K562 (cell line): ENCODE measurements at regions not wholly inside any gene's neighbourhood (a gene's known extent, or its start where the extent isn't known, plus 50 kb on each side); places are given as distances from the start of the nearest gene placed in this dataset.

Experiments used
- ATAC-seq: fragments of 200-7000 bp; cut with Tn5 transposase; 3 replicates; pipeline ENCODE4 v1.9.1; 2020; ENCODE audit warnings: moderate library complexity
- BruUV-seq: library from RNA; stranded (reverse); fragments of 400-500 nt; replicated peaks from 2 replicates; lab custom pipeline; 2021; lab: Mats Ljungman, UMichigan
- CTCF ChIA-PET: fragments of 300-600 bp; formaldehyde crosslinking; extraction: SDS; loops from one replicate; lab custom pipeline; 2021; ENCODE audit warnings: low intra/inter-chr PET ratio; lab: Yijun Ruan, JAX
- POLR2A ChIA-PET: fragments of 300-600, 350-650 bp; sonication (Branson Sonifier 250); formaldehyde crosslinking; extraction: SDS; loops from one replicate; lab custom pipeline; 2021; ENCODE audit warnings: antibody characterized with exemption, inconsistent platforms; lab: Yijun Ruan, JAX
- DNase-seq, 4 experiments: peaks; one replicate each; pipeline versions ENCODE4 v3.0.0 to v3.0.0-alpha.2; 2011 to 2018; ENCODE audit warnings: low spot score in 3 of 4, mixed read lengths in 3 of 4; ENCODE audit errors: extremely low read depth in 1 of 4
- FAIRE-seq: peaks from 2 replicates; lab custom pipeline; 2011; peaks lifted over from hg19 to GRCh38; lab: Jason Lieb, UNC
- H2AFZ ChIP-seq: 2 replicates; pipeline ENCODE4 v1.6.0; 2011; ENCODE audit warnings: low read depth, low read length, control low read depth, inconsistent platforms
- H3K27ac ChIP-seq: fragments of 200-600 bp; 3 replicates; pipeline ENCODE4 v1.8.0; 2011; ENCODE audit warnings: low read depth, mild to moderate bottlenecking, control low read depth, inconsistent platforms, low read length, moderate library complexity, mixed read lengths; ENCODE audit errors: extremely low read depth
- H3K27me3 ChIP-seq, 2 experiments: fragments of 300-600 bp in 1 of 2; 2 replicates in 1 of 2; 3 replicates in 1 of 2; pipeline versions ENCODE4 v1.6.0 to v1.8.0; 2011; ENCODE audit warnings: inconsistent platforms in 2 of 2, low read length in 2 of 2, mild to moderate bottlenecking in 1 of 2, mixed read lengths in 1 of 2, moderate library complexity in 1 of 2; ENCODE audit not compliant: control insufficient read depth in 2 of 2, insufficient read depth in 2 of 2
- H3K36me3 ChIP-seq: fragments of 300-600 bp; 3 replicates; pipeline ENCODE4 v1.8.0; 2011; ENCODE audit warnings: mild to moderate bottlenecking, low read length, inconsistent platforms; ENCODE audit not compliant: control insufficient read depth, insufficient read depth
- H3K4me1 ChIP-seq, 2 experiments: fragments of 200-600 bp in 1 of 2; replicated peaks in 1 of 2; 2 replicates in 1 of 2; 3 replicates in 1 of 2; pipeline versions ENCODE4 v1.5.1 to v1.8.0; 2011; ENCODE audit warnings: inconsistent platforms in 2 of 2, low read length in 2 of 2, mild to moderate bottlenecking in 1 of 2, mixed read lengths in 1 of 2, moderate library complexity in 1 of 2; ENCODE audit not compliant: control insufficient read depth in 2 of 2, insufficient read depth in 2 of 2
- H3K4me2 ChIP-seq: 2 replicates; pipeline ENCODE4 v1.6.1; 2011; ENCODE audit warnings: low read length, control low read depth, inconsistent platforms, mixed read lengths; ENCODE audit not compliant: insufficient read depth
- H3K4me3 ChIP-seq: fragments of 200-600 bp; sonication (generic), shearing (Covaris generic); 2 replicates; pipeline ENCODE4 v1.5.1; 2016; ENCODE audit warnings: control low read depth, inconsistent platforms
- H3K79me2 ChIP-seq: fragments of 200-600 bp; 3 replicates; pipeline ENCODE4 v1.8.0; 2011; ENCODE audit warnings: low read length, inconsistent platforms; ENCODE audit not compliant: control insufficient read depth, insufficient read depth
- H3K9ac ChIP-seq, 2 experiments: 2 replicates each; pipeline versions ENCODE4 v1.6.0 to v1.6.1; 2011; ENCODE audit warnings: low read depth in 2 of 2, low read length in 2 of 2, control low read depth in 1 of 2, inconsistent platforms in 1 of 2, mild to moderate bottlenecking in 1 of 2, mixed read lengths in 1 of 2; ENCODE audit not compliant: insufficient read depth in 1 of 2
- H3K9me1 ChIP-seq: one replicate; pipeline ENCODE4 v1.6.0; 2011; ENCODE audit warnings: inconsistent platforms, mild to moderate bottlenecking, low read length, moderate library complexity; ENCODE audit not compliant: control insufficient read depth, insufficient read depth
- H3K9me3 ChIP-seq: replicated peaks from 2 replicates; pipeline ENCODE4 v1.5.1; 2011; ENCODE audit warnings: low read depth, low read length, inconsistent platforms; ENCODE audit not compliant: control insufficient read depth, insufficient read depth
- H4K20me1 ChIP-seq: replicated peaks from 2 replicates; pipeline ENCODE4 v1.6.1; 2011; ENCODE audit warnings: low read length, inconsistent platforms, mixed read lengths; ENCODE audit not compliant: control insufficient read depth, insufficient read depth
- CLOCK ChIP-seq: fragments of 250-450 bp; sonication (Bioruptor Pico); IDR thresholded peaks from 2 replicates; pipeline ENCODE4 v1.4.0; 2020; ENCODE audit warnings: mild to moderate bottlenecking, moderate library complexity, borderline replicate concordance
- DDX20 ChIP-seq: fragments of 450-650 bp; IDR thresholded peaks from 2 replicates; pipeline ENCODE4 v1.6.1; 2016; ENCODE audit warnings: missing genetic modification characterization, low read depth, mild to moderate bottlenecking, missing compliant biosample characterization, moderate library complexity
- DLX4 ChIP-seq: fragments of 250-450 bp; sonication (Bioruptor Pico); IDR thresholded peaks from 2 replicates; pipeline ENCODE4 v1.6.1; 2021; ENCODE audit warnings: mild to moderate bottlenecking
- HINFP ChIP-seq: fragments of 450-650 bp; conservative IDR thresholded peaks from 2 replicates; pipeline ENCODE4 v1.6.1; 2016; ENCODE audit warnings: missing genetic modification characterization, low read depth, mild to moderate bottlenecking, control low read depth, missing compliant biosample characterization
- HNRNPLL ChIP-seq: fragments of 200-400 bp; formaldehyde crosslinking; IDR thresholded peaks from 2 replicates; pipeline ENCODE4 v1.6.1; 2017; ENCODE audit warnings: low read length, low read depth, mild to moderate bottlenecking; ENCODE audit not compliant: poor library complexity, severe bottlenecking
- NONO ChIP-seq, 2 experiments: fragments of 200-400 bp in 1 of 2; fragments of 450-650 bp in 1 of 2; formaldehyde crosslinking in 1 of 2; IDR thresholded peaks; 2 replicates each; pipeline ENCODE4 v1.6.1; 2017; ENCODE audit warnings: low read depth in 2 of 2, mild to moderate bottlenecking in 2 of 2, moderate library complexity in 2 of 2, low read length in 1 of 2
- RREB1 ChIP-seq: fragments of 250-450 bp; sonication (Bioruptor Pico); IDR thresholded peaks from 2 replicates; pipeline ENCODE4 v1.4.0; 2020
- THRAP3 ChIP-seq: fragments of 450-650 bp; IDR thresholded peaks from 2 replicates; pipeline ENCODE4 v1.6.1; 2016; ENCODE audit warnings: mild to moderate bottlenecking, inconsistent platforms, borderline replicate concordance
- ZNF175 ChIP-seq: fragments of 200-800 bp; sonication (Bioruptor generic); IDR thresholded peaks from 2 replicates; pipeline ENCODE4 v1.6.1; 2016; ENCODE audit warnings: low read depth, mild to moderate bottlenecking, missing genetic modification characterization, missing compliant biosample characterization
- ZNF79 ChIP-seq: fragments of 250-450 bp; sonication (Bioruptor Pico); IDR thresholded peaks from 2 replicates; pipeline ENCODE4 v1.4.0; 2020; ENCODE audit warnings: low read depth, mild to moderate bottlenecking, moderate library complexity
- WGBS: fragments of 100-300 bp; shearing (Covaris generic); methylation state at CpG from one replicate; pipeline ENCODE4 v1.1.6; 2016; ENCODE audit warnings: low coverage, mixed read lengths; ENCODE audit not compliant: insufficient coverage; ENCODE audit errors: missing lambda C conversion rate; 5-methylcytosine and 5-hydroxymethylcytosine counted together
- in situ Hi-C: fragments of 300-500 bp; cut with MboI; formaldehyde crosslinking; loops from 4 replicates; pipeline ENCODE4 v1.15.0; 2018; ENCODE audit warnings: inconsistent platforms, mixed read lengths
- intact Hi-C: fragments of 100-400 bp; cut with micrococcal nuclease; formaldehyde crosslinking; loops from 2 replicates; pipeline ENCODE4 v1.14.2; 2022

- TF ChIP-seq RREB1 (CRISPR knock-in tag) = no peak
- TF ChIP-seq, all 486 proteins: peak for 0
Observed at GRCh38 chr12:58071994-58072393, 130.6 kb downstream of the ATP23 start (continued).

GRCh38 chr12:58074259-58074658 is 132.9 kb downstream of the ATP23 start:
- DNase-seq (no peak), ATAC-seq (no peak), FAIRE-seq (no peak)
- intact Hi-C loops = no loop called here
- Histone ChIP-seq H3K36me3 (no peaks in the 10 kb centered on the region), H3K27me3 (no peaks in the 10 kb centered on the region), H3K9me3 (no peaks in the 10 kb centered on the region), H3K4me2 (no peak overlapping the region), H3K4me3 (no peak overlapping the region), H2AFZ (no peak overlapping the region), H3K79me2 (no peaks in the 10 kb centered on the region), H3K9me1 (no peaks in the 10 kb centered on the region), H3K9ac (no peak overlapping the region), H3K4me1 (no peaks in the 10 kb centered on the region), H3K27ac (no peak overlapping the region), H4K20me1 (no peaks in the 10 kb centered on the region)
- 0% methylated on average over 1 of the region's 1 CpG for WGBS
- in situ Hi-C loops = no loop called here
- CTCF ChIA-PET = no interaction called here
- BruUV-seq = no TSS peak
- POLR2A ChIA-PET = no interaction called here
- no peak for TF ChIP-seq DDX20
- no peak for TF ChIP-seq HINFP (tag)
- no peak for TF ChIP-seq DLX4 (CRISPR knock-in tag)
- TF ChIP-seq THRAP3 = no peak
- no peak for TF ChIP-seq CLOCK (CRISPR knock-in tag)
- TF ChIP-seq ZNF175 (CRISPR knock-in tag) = no peak
- no peak for TF ChIP-seq HNRNPLL
- TF ChIP-seq ZNF79 = no peak
- TF ChIP-seq NONO (IDR thresholded peaks at IDR 0.05; ENCODE audit: low read depth in 2 of 2, low read length in 1 of 2) = no peak
